Transverse colon (tissue), 4 donors: ENCODE measurements at regions not wholly inside any gene's neighbourhood (a gene's known extent, or its start where the extent isn't known, plus 50 kb on each side); places are given as distances from the start of the nearest gene placed in this dataset.

Experiments
- EP300 ChIP-seq: sonication (generic); formaldehyde crosslinking; IDR thresholded peaks from one replicate; pipeline ENCODE4 v1.6.1; 2017; ENCODE audit warnings: antibody characterized with exemption, low read depth
- POLR2A ChIP-seq: fragments of 450-650 bp; IDR thresholded peaks from one replicate; pipeline ENCODE4 v1.6.1; 2016; ENCODE audit warnings: antibody characterized with exemption, mild to moderate bottlenecking, moderate library complexity
- POLR2AphosphoS5 ChIP-seq, 3 donors: sonication (generic); formaldehyde crosslinking; IDR thresholded peaks; one replicate each; pipeline ENCODE4 v1.6.1; 2016; ENCODE audit warnings: antibody characterized with exemption in 3 of 3
- TF ChIP-seq, protein P1 (sequence below), 5 experiments: fragments of 200-600 bp in 3 of 5; fragments of 450-650 bp in 2 of 5; sonication (generic) in 3 of 5; IDR thresholded peaks; 1 replicate in 2 of 5; 2 replicates in 3 of 5; pipeline ENCODE4 v1.5.1; 2016 to 2017; ENCODE audit warnings: antibody characterized with exemption in 5 of 5, inconsistent platforms in 3 of 5, mild to moderate bottlenecking in 2 of 5, moderate library complexity in 1 of 5

DNA sequence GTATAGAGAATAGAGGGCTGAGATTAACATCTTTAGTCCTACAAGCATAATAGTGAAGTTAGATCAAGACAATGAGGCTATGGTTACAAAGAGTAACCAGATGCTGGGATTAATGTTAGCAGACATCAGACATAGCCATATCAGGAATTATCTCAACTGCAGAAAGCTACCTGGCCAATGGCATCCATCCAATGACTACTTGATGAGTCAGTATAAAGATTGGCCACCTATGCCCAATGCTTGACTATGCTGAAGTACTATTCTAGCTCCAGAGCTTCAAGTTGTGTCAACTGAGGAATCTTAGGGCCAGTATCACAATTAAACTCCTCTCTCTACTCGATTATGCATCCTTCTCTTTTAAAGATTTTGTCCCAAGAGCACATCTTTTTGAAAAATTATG, 541.4 kb downstream of the PRELID2 start:
- TF ChIP-seq, protein P1, sequence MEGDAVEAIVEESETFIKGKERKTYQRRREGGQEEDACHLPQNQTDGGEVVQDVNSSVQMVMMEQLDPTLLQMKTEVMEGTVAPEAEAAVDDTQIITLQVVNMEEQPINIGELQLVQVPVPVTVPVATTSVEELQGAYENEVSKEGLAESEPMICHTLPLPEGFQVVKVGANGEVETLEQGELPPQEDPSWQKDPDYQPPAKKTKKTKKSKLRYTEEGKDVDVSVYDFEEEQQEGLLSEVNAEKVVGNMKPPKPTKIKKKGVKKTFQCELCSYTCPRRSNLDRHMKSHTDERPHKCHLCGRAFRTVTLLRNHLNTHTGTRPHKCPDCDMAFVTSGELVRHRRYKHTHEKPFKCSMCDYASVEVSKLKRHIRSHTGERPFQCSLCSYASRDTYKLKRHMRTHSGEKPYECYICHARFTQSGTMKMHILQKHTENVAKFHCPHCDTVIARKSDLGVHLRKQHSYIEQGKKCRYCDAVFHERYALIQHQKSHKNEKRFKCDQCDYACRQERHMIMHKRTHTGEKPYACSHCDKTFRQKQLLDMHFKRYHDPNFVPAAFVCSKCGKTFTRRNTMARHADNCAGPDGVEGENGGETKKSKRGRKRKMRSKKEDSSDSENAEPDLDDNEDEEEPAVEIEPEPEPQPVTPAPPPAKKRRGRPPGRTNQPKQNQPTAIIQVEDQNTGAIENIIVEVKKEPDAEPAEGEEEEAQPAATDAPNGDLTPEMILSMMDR (IDR thresholded peaks at IDR 0.05), result no peak
- TF ChIP-seq POLR2A, result no peak
- no peak for TF ChIP-seq POLR2AphosphoS5 (IDR thresholded peaks at IDR 0.05)
- TF ChIP-seq EP300, result no peak
